UCSD-AML1 (cell line): ENCODE measurements at regions not wholly inside any gene's neighbourhood (a gene's known extent, or its start where the extent isn't known, plus 50 kb on each side); places are given as distances from the start of the nearest gene placed in this dataset.

ENCODE experiments used
- DNase-seq: peaks from one replicate; lab custom pipeline; 2025; ENCODE audit not compliant: unreplicated experiment; lab: John Stamatoyannopoulos, UW

- DNase-seq, result no peak
Observed at GRCh38 chr1:96349896-96350295, 371.7 kb upstream of the PTBP2 start.

- DNase-seq, result no peak
Observed at GRCh38 chr1:96352733-96353132, 368.9 kb upstream of the PTBP2 start.

- peak; percentile 8 for DNase-seq
Observed at GRCh38 chr1:96355521-96355920, 366.1 kb upstream of the PTBP2 start.

GRCh38 chr1:96355961-96356360, 365.6 kb upstream of the PTBP2 start:
- DNase-seq, result no peak

GRCh38 chr1:96357141-96357765, 364.3 kb upstream of the PTBP2 start:
- DNase-seq, result no peak

GRCh38 chr1:96358057-96358456, 363.5 kb upstream of the PTBP2 start:
- DNase-seq, result no peak

GRCh38 chr1:96360036-96360795, 361.4 kb upstream of the PTBP2 start:
- no peak for DNase-seq

GRCh38 chr1:96361271-96361856, 360.2 kb upstream of the PTBP2 start:
- DNase-seq, result no peak

GRCh38 chr1:96361961-96362360, 359.6 kb upstream of the PTBP2 start:
- no peak for DNase-seq

GRCh38 chr1:96362623-96363022, 359.0 kb upstream of the PTBP2 start:
- DNase-seq, result peak; percentile 26

- no peak for DNase-seq
Observed at GRCh38 chr1:96363826-96364225, 357.8 kb upstream of the PTBP2 start.

GRCh38 chr1:96364576-96364975, 357.0 kb upstream of the PTBP2 start:
- DNase-seq, result no peak

GRCh38 chr1:96365076-96365475, 356.5 kb upstream of the PTBP2 start:
- DNase-seq, result no peak

GRCh38 chr1:96365596-96366390, 355.8 kb upstream of the PTBP2 start:
- no peak for DNase-seq

- no peak for DNase-seq
Observed at GRCh38 chr1:96366516-96366915, 355.1 kb upstream of the PTBP2 start.

GRCh38 chr1:96367791-96368190, 353.8 kb upstream of the PTBP2 start:
- no peak for DNase-seq

- DNase-seq, result peak; percentile 29
Observed at GRCh38 chr1:96370757-96371156, 350.8 kb upstream of the PTBP2 start.

GRCh38 chr1:96372881-96373280, 348.7 kb upstream of the PTBP2 start:
- DNase-seq, result no peak

- no peak for DNase-seq
Observed at GRCh38 chr1:96374076-96374762, 347.4 kb upstream of the PTBP2 start.

- no peak for DNase-seq
Observed at GRCh38 chr1:96376846-96377245, 344.7 kb upstream of the PTBP2 start.

- DNase-seq, result no peak
Observed at GRCh38 chr1:96384611-96385010, 337.0 kb upstream of the PTBP2 start.
